HG03457 (cell line): ENCODE measurements at regions not wholly inside any gene's neighbourhood (a gene's known extent, or its start where the extent isn't known, plus 50 kb on each side); places are given as distances from the start of the nearest gene placed in this dataset.
"Not testable (repeated sequence)": the region's sequence is repeated elsewhere in the genome, so short reads cannot be mapped to it uniquely, and the experiment has no call there.

Experiments used
- ATAC-seq: cut with Tn5 transposase; IDR thresholded peaks from one replicate; pipeline ENCODE4 v1.9.1; 2021; ENCODE audit warnings: moderate number of reproducible peaks; ENCODE audit not compliant: unreplicated experiment

DNA sequence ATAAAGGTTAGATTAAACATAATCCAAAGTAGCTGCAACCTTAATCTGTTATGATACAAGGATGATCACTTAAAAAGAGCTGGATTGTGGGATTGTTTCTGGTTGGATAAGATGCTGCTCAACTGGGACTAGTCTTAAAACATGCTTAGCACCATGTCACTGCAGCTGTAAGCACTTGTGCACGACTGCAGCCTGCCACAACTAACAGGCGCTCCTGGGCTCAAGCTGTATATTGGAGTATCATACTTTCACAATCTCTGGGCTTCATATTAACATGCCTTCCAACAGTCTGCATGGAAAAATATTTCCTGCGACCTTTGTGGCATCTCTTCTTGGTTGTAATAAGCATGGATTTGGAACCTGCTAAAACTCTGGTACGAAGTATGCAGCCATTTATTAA is 493.0 kb upstream of the PITX2 start:
- no peak for ATAC-seq

- ATAC-seq = no peak
Measured at GRCh38 chr4:111120191-111120590, 497.3 kb upstream of the PITX2 start.

GRCh38 chr4:111126340-111126739 is 503.5 kb upstream of the PITX2 start:
- ATAC-seq = no peak

DNA sequence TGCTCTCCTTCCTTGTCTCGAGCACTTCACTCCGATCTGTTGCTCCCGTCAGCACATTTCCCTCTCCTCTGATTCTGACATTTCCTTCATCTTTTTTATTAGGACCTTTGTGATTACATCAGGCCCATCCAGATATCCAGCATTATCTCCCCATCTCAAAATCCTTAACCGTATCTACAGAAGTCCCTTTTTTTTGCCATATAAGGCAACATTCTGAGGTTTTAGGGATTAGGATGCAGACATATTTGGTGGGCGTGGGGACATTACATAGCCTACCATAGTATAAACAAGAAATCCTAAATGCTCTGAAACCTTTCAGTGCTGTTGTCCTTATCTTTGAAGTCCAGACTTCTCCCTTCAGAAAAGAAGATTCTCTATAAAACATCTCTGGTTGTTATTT is 505.0 kb upstream of the PITX2 start:
- no peak for ATAC-seq

GRCh38 chr4:111128327-111128726 is 505.4 kb upstream of the PITX2 start:
- ATAC-seq = no peak

DNA sequence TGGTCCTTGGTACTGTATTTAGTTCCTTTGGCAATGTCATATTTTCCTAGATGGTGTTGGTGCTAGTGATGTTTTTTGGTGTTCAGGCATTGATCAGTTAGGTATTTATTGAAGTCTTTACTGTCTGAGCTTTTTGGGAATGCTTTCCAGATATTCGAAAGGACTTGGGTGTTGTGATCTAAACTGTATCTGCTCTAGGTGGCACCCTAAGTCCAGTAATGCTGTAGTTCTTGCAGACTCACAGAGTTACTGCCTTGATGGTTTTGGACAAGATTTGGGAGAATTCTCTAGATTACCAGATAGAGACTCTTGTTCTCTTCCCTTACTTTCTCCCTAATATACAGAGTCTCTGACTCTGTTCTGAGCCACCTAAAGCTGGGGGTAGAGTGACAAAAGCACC is 513.6 kb upstream of the PITX2 start:
- no peak for ATAC-seq

DNA sequence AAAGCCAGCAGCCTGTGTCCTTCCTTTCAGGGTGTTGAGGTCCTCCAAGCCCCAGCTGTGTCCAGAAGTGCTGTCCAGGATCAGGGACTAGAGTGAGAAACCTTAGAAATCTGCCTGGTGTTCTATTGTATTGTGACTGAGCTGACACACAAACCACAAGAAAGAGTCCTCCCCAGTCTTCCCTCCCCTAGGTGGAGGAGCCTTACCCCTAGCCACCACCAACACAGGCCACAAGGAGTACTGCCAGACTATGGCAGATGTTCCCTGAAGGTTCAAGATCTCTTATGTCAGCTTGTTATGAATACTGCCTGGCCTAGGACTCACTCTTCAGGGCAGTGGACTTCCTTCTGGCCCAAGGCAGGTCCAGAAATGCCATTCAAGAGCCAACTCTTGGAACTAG is 514.1 kb upstream of the PITX2 start:
- no peak for ATAC-seq

- no peak for ATAC-seq
Measured at GRCh38 chr4:111143510-111143909, 520.6 kb upstream of the PITX2 start.

GRCh38 chr4:111154934-111155333 is 532.1 kb upstream of the PITX2 start:
- no peak for ATAC-seq

GRCh38 chr4:111164556-111164955 is 541.7 kb upstream of the PITX2 start:
- ATAC-seq = not testable (repeated sequence)

DNA sequence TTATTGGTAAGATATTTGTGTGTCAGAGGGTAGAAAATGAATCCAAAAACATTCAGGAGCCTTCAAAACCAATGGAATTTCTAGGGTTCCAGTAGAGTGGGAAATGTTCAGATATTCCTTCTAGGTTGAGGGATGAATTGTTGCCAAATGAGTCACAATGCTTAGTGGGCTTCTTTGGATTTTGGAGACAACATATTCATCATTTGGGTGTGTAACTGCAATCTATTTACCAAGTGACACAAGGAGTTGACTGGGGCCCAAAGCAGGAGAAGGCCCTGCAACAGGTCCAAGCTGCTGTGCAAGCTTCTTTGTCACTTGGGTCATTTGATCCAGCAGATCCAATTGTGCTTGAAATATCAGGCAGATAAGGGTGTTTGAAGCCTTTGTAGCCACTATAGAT is 551.5 kb upstream of the PITX2 start:
- ATAC-seq = no peak

GRCh38 chr4:111178231-111178630 is 555.4 kb upstream of the PITX2 start:
- ATAC-seq = no peak

DNA sequence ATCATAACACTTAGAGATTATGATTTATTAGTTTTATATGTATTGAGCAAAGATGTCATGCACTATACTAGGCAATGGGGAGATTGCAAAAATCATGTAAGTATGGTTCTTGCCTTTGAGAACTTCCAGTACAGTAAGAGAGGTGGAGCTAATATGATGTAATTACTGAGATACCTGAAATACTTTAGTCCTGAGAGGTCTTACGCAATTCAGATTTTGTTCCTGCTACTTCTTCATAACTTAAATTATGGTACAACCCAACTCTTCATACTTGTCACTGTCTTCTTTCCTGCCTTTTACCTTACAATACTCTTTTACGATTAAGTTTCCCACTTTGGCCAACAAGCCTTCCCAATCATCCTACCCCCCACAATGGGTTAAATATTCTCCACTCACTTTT is 564.2 kb upstream of the PITX2 start:
- ATAC-seq = no peak

- ATAC-seq = no peak
Measured at GRCh38 chr4:111198446-111198845, 575.6 kb upstream of the PITX2 start.

GRCh38 chr4:111204797-111205196 is 581.9 kb upstream of the PITX2 start:
- no peak for ATAC-seq

GRCh38 chr4:111208970-111209369 is 586.1 kb upstream of the PITX2 start:
- no peak for ATAC-seq

GRCh38 chr4:111209706-111210105 is 586.8 kb upstream of the PITX2 start:
- no peak for ATAC-seq

DNA sequence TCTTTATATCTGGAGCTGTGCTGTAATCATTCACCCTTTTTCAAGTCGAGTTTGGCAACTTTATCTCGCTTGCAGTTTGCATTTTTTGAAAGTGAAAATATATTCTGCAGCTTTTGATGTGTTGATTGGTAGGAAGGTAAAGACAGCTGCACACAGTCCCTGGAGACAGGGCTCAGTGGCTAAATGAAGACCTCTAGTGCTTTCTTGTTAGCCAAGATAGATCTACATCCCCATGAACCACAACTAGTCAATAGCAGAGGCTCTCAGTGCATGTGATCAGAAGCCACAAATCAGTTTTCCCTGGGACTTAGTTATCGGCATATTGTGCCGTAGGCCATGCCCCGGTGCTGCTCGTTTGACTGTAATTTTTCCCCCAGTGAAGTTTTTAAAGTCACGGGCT is 587.7 kb upstream of the PITX2 start:
- no peak for ATAC-seq

GRCh38 chr4:111213531-111213930 is 590.7 kb upstream of the PITX2 start:
- ATAC-seq = no peak

DNA sequence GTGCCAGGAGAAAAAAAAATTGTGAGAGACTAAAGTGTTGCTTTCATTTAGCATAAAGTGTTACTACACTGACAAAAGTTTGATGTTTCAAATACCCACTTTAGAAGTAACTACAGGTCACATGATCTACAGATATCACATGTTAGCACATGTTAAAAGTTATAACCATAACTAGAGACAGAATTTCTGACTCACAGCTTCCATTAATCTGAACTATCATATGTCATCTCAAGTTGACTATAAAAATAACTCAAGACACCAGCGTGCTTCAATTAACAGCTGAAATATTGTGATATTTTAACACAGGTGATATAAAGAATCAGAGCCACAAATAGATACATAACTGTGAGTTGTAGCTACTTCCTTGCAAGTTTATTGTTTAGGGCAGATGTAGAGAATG is 591.5 kb upstream of the PITX2 start:
- no peak for ATAC-seq

DNA sequence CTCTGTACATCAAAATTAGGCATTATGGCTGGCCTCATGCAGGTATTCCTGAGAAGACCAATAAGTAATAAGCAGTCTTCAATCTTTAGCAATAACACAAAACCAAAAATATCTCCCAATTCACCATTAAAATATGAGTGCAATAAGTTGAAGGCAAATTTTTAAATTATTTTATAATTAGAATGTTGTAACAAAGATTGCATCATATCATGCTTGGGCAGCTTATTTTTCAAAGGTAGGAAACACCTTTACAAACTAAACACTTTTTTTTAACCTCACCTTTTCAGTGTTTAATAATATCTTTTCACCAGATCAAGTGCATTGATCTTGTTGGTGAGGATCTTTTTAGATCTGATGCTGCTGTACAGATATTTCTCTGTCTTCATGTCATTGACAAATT is 592.9 kb upstream of the PITX2 start:
- ATAC-seq = no peak

DNA sequence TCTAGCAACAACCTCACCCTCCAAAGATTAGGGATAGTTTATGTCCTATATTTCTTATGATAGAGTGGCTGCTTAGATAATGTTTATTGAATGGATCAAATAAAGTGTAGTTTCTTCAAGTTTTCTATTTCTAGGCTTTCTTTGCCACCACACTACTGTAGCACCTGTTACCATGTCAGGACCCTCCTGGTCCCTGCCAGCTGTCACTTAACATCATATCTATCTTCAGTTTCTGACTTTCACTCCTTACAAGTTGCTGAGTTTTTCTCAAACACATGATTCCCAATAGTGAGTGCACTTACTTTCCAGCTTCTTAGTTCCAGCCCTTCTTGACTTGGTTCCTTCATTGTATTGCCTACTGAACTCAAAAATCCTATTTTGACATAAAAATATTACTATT is 593.9 kb upstream of the PITX2 start:
- ATAC-seq = no peak

DNA sequence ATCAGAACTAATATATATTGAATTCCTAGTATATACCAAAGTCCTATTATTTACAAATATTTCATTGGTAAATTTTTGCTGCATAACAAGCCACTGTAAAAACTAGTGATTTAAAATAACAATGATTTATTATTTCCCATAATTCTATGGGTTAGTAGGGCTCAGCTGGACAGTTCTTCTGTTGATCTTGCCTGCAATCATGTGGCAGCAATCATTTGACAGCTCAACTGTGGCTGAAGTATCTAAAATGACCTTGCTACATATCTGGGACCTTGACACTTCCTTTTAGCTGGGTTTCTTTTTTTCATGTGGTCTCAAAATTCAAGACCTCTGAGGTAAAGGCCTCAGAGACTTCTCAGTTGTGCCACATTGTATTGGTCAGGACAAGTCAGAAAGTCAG is 598.5 kb upstream of the PITX2 start:
- no peak for ATAC-seq

- ATAC-seq = no peak
Measured at GRCh38 chr4:111228396-111228795, 605.5 kb upstream of the PITX2 start.
